K562 (cell line): ENCODE measurements at regions not wholly inside any gene's neighbourhood (a gene's known extent, or its start where the extent isn't known, plus 50 kb on each side); places are given as distances from the start of the nearest gene placed in this dataset.

Source experiments
- CBFA2T2 ChIP-seq: fragments of 450-650 bp; conservative IDR thresholded peaks from 2 replicates; pipeline ENCODE4 v1.6.1; 2017; ENCODE audit warnings: mild to moderate bottlenecking
- HDAC1 ChIP-seq, 2 experiments: fragments of 450-650 bp; IDR thresholded peaks; 2 replicates each; pipeline ENCODE4 v1.6.1; 2016 to 2017; ENCODE audit warnings: inconsistent platforms in 1 of 2, mild to moderate bottlenecking in 1 of 2, moderate library complexity in 1 of 2
- MYC ChIP-seq, 2 experiments: fragments of 250-450 bp in 1 of 2; sonication (Bioruptor Pico) in 1 of 2; IDR thresholded peaks; 2 replicates each; pipeline versions ENCODE4 v1.5.1 to v1.6.1; 2012 to 2021; ENCODE audit warnings: low read depth in 2 of 2, borderline replicate concordance in 1 of 2, improper control_type of control experiment in 1 of 2, low read length in 1 of 2, mild to moderate bottlenecking in 1 of 2, moderate library complexity in 1 of 2
- TF ChIP-seq, protein P1 (sequence below): fragments of 450-650 bp; IDR thresholded peaks from 2 replicates; pipeline ENCODE4 v1.6.1; 2016; ENCODE audit warnings: mild to moderate bottlenecking, moderate library complexity
- TF ChIP-seq, protein P2 (sequence below): fragments of 250-450 bp; sonication (Bioruptor Pico); IDR thresholded peaks from 2 replicates; pipeline ENCODE4 v1.4.0; 2020; ENCODE audit warnings: mild to moderate bottlenecking

DNA sequence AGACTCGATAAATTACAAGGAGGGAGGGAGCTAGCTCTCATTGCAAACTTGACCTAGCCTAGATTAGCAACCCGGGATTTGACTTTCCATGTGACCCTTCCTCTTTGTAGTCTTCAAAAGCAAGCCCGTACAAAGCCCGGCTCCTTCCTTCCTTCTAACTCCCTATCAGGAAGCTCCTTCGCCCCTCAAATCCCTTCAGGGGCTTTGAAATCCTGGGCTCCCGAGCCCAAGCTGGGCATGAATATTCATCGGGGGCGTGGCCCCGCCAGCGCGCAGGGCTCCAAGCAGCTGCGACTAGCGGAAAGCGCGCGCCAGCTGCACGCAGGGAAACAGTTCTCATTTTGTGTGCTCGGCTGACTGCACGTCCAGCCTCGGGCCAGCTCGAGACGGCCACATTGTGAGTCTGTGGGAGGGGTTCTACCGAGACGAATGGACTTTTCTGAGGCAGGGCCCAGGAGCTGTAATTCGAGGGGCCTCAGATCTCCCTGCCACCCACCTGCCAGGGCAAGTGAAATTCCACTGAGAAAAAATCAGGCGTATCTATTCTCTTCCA lies 84.0 kb upstream of the PELI1 start (continued):
- TF ChIP-seq, protein P1, sequence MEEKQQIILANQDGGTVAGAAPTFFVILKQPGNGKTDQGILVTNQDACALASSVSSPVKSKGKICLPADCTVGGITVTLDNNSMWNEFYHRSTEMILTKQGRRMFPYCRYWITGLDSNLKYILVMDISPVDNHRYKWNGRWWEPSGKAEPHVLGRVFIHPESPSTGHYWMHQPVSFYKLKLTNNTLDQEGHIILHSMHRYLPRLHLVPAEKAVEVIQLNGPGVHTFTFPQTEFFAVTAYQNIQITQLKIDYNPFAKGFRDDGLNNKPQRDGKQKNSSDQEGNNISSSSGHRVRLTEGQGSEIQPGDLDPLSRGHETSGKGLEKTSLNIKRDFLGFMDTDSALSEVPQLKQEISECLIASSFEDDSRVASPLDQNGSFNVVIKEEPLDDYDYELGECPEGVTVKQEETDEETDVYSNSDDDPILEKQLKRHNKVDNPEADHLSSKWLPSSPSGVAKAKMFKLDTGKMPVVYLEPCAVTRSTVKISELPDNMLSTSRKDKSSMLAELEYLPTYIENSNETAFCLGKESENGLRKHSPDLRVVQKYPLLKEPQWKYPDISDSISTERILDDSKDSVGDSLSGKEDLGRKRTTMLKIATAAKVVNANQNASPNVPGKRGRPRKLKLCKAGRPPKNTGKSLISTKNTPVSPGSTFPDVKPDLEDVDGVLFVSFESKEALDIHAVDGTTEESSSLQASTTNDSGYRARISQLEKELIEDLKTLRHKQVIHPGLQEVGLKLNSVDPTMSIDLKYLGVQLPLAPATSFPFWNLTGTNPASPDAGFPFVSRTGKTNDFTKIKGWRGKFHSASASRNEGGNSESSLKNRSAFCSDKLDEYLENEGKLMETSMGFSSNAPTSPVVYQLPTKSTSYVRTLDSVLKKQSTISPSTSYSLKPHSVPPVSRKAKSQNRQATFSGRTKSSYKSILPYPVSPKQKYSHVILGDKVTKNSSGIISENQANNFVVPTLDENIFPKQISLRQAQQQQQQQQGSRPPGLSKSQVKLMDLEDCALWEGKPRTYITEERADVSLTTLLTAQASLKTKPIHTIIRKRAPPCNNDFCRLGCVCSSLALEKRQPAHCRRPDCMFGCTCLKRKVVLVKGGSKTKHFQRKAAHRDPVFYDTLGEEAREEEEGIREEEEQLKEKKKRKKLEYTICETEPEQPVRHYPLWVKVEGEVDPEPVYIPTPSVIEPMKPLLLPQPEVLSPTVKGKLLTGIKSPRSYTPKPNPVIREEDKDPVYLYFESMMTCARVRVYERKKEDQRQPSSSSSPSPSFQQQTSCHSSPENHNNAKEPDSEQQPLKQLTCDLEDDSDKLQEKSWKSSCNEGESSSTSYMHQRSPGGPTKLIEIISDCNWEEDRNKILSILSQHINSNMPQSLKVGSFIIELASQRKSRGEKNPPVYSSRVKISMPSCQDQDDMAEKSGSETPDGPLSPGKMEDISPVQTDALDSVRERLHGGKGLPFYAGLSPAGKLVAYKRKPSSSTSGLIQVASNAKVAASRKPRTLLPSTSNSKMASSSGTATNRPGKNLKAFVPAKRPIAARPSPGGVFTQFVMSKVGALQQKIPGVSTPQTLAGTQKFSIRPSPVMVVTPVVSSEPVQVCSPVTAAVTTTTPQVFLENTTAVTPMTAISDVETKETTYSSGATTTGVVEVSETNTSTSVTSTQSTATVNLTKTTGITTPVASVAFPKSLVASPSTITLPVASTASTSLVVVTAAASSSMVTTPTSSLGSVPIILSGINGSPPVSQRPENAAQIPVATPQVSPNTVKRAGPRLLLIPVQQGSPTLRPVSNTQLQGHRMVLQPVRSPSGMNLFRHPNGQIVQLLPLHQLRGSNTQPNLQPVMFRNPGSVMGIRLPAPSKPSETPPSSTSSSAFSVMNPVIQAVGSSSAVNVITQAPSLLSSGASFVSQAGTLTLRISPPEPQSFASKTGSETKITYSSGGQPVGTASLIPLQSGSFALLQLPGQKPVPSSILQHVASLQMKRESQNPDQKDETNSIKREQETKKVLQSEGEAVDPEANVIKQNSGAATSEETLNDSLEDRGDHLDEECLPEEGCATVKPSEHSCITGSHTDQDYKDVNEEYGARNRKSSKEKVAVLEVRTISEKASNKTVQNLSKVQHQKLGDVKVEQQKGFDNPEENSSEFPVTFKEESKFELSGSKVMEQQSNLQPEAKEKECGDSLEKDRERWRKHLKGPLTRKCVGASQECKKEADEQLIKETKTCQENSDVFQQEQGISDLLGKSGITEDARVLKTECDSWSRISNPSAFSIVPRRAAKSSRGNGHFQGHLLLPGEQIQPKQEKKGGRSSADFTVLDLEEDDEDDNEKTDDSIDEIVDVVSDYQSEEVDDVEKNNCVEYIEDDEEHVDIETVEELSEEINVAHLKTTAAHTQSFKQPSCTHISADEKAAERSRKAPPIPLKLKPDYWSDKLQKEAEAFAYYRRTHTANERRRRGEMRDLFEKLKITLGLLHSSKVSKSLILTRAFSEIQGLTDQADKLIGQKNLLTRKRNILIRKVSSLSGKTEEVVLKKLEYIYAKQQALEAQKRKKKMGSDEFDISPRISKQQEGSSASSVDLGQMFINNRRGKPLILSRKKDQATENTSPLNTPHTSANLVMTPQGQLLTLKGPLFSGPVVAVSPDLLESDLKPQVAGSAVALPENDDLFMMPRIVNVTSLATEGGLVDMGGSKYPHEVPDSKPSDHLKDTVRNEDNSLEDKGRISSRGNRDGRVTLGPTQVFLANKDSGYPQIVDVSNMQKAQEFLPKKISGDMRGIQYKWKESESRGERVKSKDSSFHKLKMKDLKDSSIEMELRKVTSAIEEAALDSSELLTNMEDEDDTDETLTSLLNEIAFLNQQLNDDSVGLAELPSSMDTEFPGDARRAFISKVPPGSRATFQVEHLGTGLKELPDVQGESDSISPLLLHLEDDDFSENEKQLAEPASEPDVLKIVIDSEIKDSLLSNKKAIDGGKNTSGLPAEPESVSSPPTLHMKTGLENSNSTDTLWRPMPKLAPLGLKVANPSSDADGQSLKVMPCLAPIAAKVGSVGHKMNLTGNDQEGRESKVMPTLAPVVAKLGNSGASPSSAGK: peak; percentile 66
- TF ChIP-seq CBFA2T2 (no peak), MYC (IDR thresholded peaks at IDR 0.05; ENCODE audit: low read depth, low read length) (peak; percentile 58), MYC (CRISPR knock-in tag; IDR thresholded peaks at IDR 0.05; ENCODE audit: borderline replicate concordance, low read depth) (no peak), HDAC1 (IDR thresholded peaks at IDR 0.05) (no peak)
- TF ChIP-seq, protein P2, sequence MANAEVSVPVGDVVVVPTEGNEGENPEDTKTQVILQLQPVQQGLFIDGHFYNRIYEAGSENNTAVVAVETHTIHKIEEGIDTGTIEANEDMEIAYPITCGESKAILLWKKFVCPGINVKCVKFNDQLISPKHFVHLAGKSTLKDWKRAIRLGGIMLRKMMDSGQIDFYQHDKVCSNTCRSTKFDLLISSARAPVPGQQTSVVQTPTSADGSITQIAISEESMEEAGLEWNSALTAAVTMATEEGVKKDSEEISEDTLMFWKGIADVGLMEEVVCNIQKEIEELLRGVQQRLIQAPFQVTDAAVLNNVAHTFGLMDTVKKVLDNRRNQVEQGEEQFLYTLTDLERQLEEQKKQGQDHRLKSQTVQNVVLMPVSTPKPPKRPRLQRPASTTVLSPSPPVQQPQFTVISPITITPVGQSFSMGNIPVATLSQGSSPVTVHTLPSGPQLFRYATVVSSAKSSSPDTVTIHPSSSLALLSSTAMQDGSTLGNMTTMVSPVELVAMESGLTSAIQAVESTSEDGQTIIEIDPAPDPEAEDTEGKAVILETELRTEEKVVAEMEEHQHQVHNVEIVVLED (CRISPR knock-in tag): peak; percentile 59
- TF ChIP-seq, all 486 proteins: peak for 37
